Fibroblast of lung (primary cell): ENCODE measurements at regions not wholly inside any gene's neighbourhood (a gene's known extent, or its start where the extent isn't known, plus 50 kb on each side); places are given as distances from the start of the nearest gene placed in this dataset.

Experiments used
- DNase-seq, 2 donors: peaks; one replicate each; pipeline versions ENCODE4 v3.0.0 to v3.0.0-alpha.2; 2010; ENCODE audit warnings: low read depth in 2 of 2
- H2AFZ ChIP-seq: 2 replicates; pipeline ENCODE4 v1.5.1; 2012; ENCODE audit warnings: low read length, control low read depth, inconsistent platforms
- H3K27ac ChIP-seq: 2 replicates; pipeline ENCODE4 v1.5.1; 2011; ENCODE audit warnings: low read length, control low read depth; ENCODE audit not compliant: insufficient read depth
- H3K27me3 ChIP-seq: 2 replicates; pipeline ENCODE4 v1.5.1; 2011; ENCODE audit warnings: mild to moderate bottlenecking, low read length; ENCODE audit not compliant: control insufficient read depth, insufficient read depth
- H3K36me3 ChIP-seq: 2 replicates; pipeline ENCODE4 v1.5.1; 2011; ENCODE audit warnings: low read length; ENCODE audit not compliant: control insufficient read depth, insufficient read depth
- H3K4me1 ChIP-seq: 2 replicates; pipeline ENCODE4 v1.5.1; 2011; ENCODE audit warnings: low read length; ENCODE audit not compliant: control insufficient read depth, insufficient read depth; ENCODE audit errors: extremely low read depth
- H3K4me2 ChIP-seq: 2 replicates; pipeline ENCODE4 v1.5.1; 2011; ENCODE audit warnings: low read length, control low read depth; ENCODE audit not compliant: insufficient read depth; ENCODE audit errors: extremely low read depth
- H3K4me3 ChIP-seq, 4 experiments: fragments of 200-600 bp in 1 of 4; sonication (generic) in 1 of 4; replicated peaks in 1 of 4; 2 replicates each; pipeline ENCODE4 v1.5.1; 2011 to 2016; ENCODE audit warnings: low read length in 4 of 4, low read depth in 3 of 4, mild to moderate bottlenecking in 3 of 4, control low read depth in 2 of 4, inconsistent platforms in 1 of 4, mixed read lengths in 1 of 4; ENCODE audit not compliant: insufficient read depth in 1 of 4; ENCODE audit errors: control extremely low read depth in 1 of 4
- H3K79me2 ChIP-seq: 2 replicates; pipeline ENCODE4 v1.5.1; 2012; ENCODE audit warnings: mild to moderate bottlenecking, low read length, inconsistent platforms; ENCODE audit not compliant: control insufficient read depth, insufficient read depth
- H3K9ac ChIP-seq: 2 replicates; pipeline ENCODE4 v1.5.1; 2011; ENCODE audit warnings: mild to moderate bottlenecking, low read length, control low read depth; ENCODE audit not compliant: insufficient read depth
- H3K9me3 ChIP-seq: 2 replicates; pipeline ENCODE4 v1.5.1; 2012; ENCODE audit warnings: low read depth, low read length; ENCODE audit not compliant: control insufficient read depth, insufficient read depth
- H4K20me1 ChIP-seq: 2 replicates; pipeline ENCODE4 v1.5.1; 2011; ENCODE audit warnings: low read length; ENCODE audit not compliant: control insufficient read depth, insufficient read depth; ENCODE audit errors: extremely low read depth
- CTCF ChIP-seq, 2 donors: IDR thresholded peaks in 1 of 2; conservative IDR thresholded peaks in 1 of 2; 1 replicate in 1 of 2; 2 replicates in 1 of 2; pipeline ENCODE4 v1.5.1; 2011 to 2012; ENCODE audit warnings: low read length in 2 of 2, control low read depth in 1 of 2, inconsistent platforms in 1 of 2, low read depth in 1 of 2, mild to moderate bottlenecking in 1 of 2
- EZH2 ChIP-seq: IDR thresholded peaks from 2 replicates; pipeline ENCODE4 v1.5.1; 2012; ENCODE audit warnings: low read length, control low read depth, mild to moderate bottlenecking; ENCODE audit errors: missing control alignments

- Histone ChIP-seq H3K4me3 (no peak overlapping the region), H3K4me1 (peaks cover 2% of the 10 kb centered on the region), H4K20me1 (no peaks in the 10 kb centered on the region), H3K4me2 (no peak overlapping the region), H2AFZ (no peak overlapping the region), H3K27ac (no peak overlapping the region), H3K27me3 (no peaks in the 10 kb centered on the region), H3K9ac (no peak overlapping the region), H3K36me3 (no peaks in the 10 kb centered on the region), H3K79me2 (no peaks in the 10 kb centered on the region), H3K9me3 (no peaks in the 10 kb centered on the region)
- no peak for TF ChIP-seq EZH2
- TF ChIP-seq CTCF (conservative IDR thresholded peaks at IDR 0.05 in 1 of 2, IDR thresholded peaks at IDR 0.05 in 1 of 2; ENCODE audit: low read depth in 1 of 2, low read length in 2 of 2), result no peak
- DNase-seq, result peak; percentile 12 to 47
These were observed 1174.3 kb downstream of the GATA3 start for GRCh38 chr10:9228771-9229170.

GRCh38 chr10:9229702-9230244 lies 1175.3 kb downstream of the GATA3 start:
- Histone ChIP-seq H3K4me3 (no peak overlapping the region), H3K36me3 (no peaks in the 10 kb centered on the region), H2AFZ (no peak overlapping the region), H3K9ac (no peak overlapping the region), H3K9me3 (no peaks in the 10 kb centered on the region), H4K20me1 (no peaks in the 10 kb centered on the region), H3K27me3 (no peaks in the 10 kb centered on the region), H3K4me2 (no peak overlapping the region), H3K79me2 (no peaks in the 10 kb centered on the region), H3K27ac (no peak overlapping the region), H3K4me1 (peaks cover 2% of the 10 kb centered on the region)
- DNase-seq, result no peak
- TF ChIP-seq CTCF (conservative IDR thresholded peaks at IDR 0.05 in 1 of 2, IDR thresholded peaks at IDR 0.05 in 1 of 2; ENCODE audit: low read depth in 1 of 2, low read length in 2 of 2), result no peak
- no peak for TF ChIP-seq EZH2

- Histone ChIP-seq H3K9ac (no peak overlapping the region), H3K36me3 (no peaks in the 10 kb centered on the region), H4K20me1 (no peaks in the 10 kb centered on the region), H3K79me2 (no peaks in the 10 kb centered on the region), H2AFZ (no peak overlapping the region), H3K4me1 (peaks cover 2% of the 10 kb centered on the region), H3K27ac (no peak overlapping the region), H3K9me3 (no peaks in the 10 kb centered on the region), H3K27me3 (no peaks in the 10 kb centered on the region), H3K4me2 (no peak overlapping the region), H3K4me3 (no peak overlapping the region)
- TF ChIP-seq EZH2 (no peak), CTCF (conservative IDR thresholded peaks at IDR 0.05 in 1 of 2, IDR thresholded peaks at IDR 0.05 in 1 of 2; ENCODE audit: low read depth in 1 of 2, low read length in 2 of 2) (no peak)
- no peak for DNase-seq
These were observed 1176.1 kb downstream of the GATA3 start for GRCh38 chr10:9230625-9231024.
